ENCODE measurements at regions not wholly inside any gene's neighbourhood (a gene's known extent, or its start where the extent isn't known, plus 50 kb on each side); places are given as distances from the start of the nearest gene placed in this dataset.
"Not testable (repeated sequence)": the region's sequence is repeated elsewhere in the genome, so short reads cannot be mapped to it uniquely, and the experiment has no call there.

DNA sequence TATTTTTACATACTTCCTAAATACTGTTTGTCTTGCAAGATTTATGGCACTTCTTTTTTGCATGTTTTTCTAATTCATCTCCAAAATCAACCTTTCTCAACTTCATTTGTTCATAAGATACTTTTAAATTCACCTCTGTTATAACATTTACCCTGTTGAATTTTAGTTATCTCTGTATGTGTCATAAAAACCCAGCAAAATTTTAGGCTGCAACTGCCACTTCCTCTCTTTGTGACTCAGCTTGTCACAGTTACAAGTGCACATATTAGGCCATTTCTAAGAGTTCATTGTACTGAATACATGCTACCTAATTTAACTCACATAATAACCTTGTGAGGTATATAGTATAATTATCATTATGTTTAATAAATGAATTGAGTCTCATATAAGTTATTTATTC, 1023.0 kb upstream of the DEFB115 start:
- TF ChIP-seq, protein P1, sequence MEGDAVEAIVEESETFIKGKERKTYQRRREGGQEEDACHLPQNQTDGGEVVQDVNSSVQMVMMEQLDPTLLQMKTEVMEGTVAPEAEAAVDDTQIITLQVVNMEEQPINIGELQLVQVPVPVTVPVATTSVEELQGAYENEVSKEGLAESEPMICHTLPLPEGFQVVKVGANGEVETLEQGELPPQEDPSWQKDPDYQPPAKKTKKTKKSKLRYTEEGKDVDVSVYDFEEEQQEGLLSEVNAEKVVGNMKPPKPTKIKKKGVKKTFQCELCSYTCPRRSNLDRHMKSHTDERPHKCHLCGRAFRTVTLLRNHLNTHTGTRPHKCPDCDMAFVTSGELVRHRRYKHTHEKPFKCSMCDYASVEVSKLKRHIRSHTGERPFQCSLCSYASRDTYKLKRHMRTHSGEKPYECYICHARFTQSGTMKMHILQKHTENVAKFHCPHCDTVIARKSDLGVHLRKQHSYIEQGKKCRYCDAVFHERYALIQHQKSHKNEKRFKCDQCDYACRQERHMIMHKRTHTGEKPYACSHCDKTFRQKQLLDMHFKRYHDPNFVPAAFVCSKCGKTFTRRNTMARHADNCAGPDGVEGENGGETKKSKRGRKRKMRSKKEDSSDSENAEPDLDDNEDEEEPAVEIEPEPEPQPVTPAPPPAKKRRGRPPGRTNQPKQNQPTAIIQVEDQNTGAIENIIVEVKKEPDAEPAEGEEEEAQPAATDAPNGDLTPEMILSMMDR (IDR thresholded peaks at IDR 0.05): not testable (repeated sequence)
- TF ChIP-seq POLR2A (IDR thresholded peaks at IDR 0.05): not testable (repeated sequence)

Data from breast epithelium (tissue), 3 donors.